H9 (cell line): ENCODE measurements at regions not wholly inside any gene's neighbourhood (a gene's known extent, or its start where the extent isn't known, plus 50 kb on each side); places are given as distances from the start of the nearest gene placed in this dataset.

Experiments used
- DNase-seq: peaks from one replicate; pipeline ENCODE4 v3.0.0-alpha.2; 2017
- H2AFZ ChIP-seq: one replicate; pipeline ENCODE4 v1.6.1; 2013; ENCODE audit warnings: mild to moderate bottlenecking, low read length, control low read depth, moderate library complexity
- H2AK5ac ChIP-seq: 2 replicates; pipeline ENCODE4 v1.6.1; 2013; ENCODE audit warnings: low read length, control low read depth, mixed read lengths; ENCODE audit not compliant: insufficient read length
- H2BK120ac ChIP-seq: one replicate; pipeline ENCODE4 v1.6.1; 2013; ENCODE audit warnings: low read depth, mild to moderate bottlenecking, low read length, control low read depth, inconsistent platforms; ENCODE audit not compliant: poor library complexity, severe bottlenecking
- H2BK12ac ChIP-seq: 2 replicates; pipeline ENCODE4 v1.6.1; 2013; ENCODE audit warnings: low read length, control low read depth, mixed read lengths, low read depth; ENCODE audit not compliant: insufficient read length
- H2BK15ac ChIP-seq: 2 replicates; pipeline ENCODE4 v1.6.1; 2013; ENCODE audit warnings: low read depth, low read length, control low read depth
- H2BK20ac ChIP-seq: one replicate; pipeline ENCODE4 v1.6.1; 2013; ENCODE audit warnings: low read depth, mild to moderate bottlenecking, low read length, control low read depth, inconsistent platforms; ENCODE audit not compliant: poor library complexity, severe bottlenecking
- H2BK5ac ChIP-seq: 2 replicates; pipeline ENCODE4 v1.6.1; 2013; ENCODE audit warnings: low read length, control low read depth, mixed read lengths; ENCODE audit not compliant: insufficient read length
- H3K14ac ChIP-seq: 2 replicates; pipeline ENCODE4 v1.6.1; 2013; ENCODE audit warnings: low read length, control low read depth; ENCODE audit not compliant: insufficient read depth
- H3K18ac ChIP-seq: 2 replicates; pipeline ENCODE4 v1.6.1; 2013; ENCODE audit warnings: low read depth, mild to moderate bottlenecking, mixed read lengths, low read length, control low read depth; ENCODE audit not compliant: insufficient read length
- H3K23ac ChIP-seq: 2 replicates; pipeline ENCODE4 v1.6.1; 2013; ENCODE audit warnings: low read length, control low read depth, mixed read lengths, low read depth; ENCODE audit not compliant: insufficient read length
- H3K23me2 ChIP-seq: 2 replicates; pipeline ENCODE4 v1.6.1; 2013; ENCODE audit warnings: low read depth, mild to moderate bottlenecking, mixed read lengths, low read length, control low read depth; ENCODE audit not compliant: insufficient read length, poor library complexity, severe bottlenecking
- H3K27ac ChIP-seq: 2 replicates; pipeline ENCODE4 v1.5.1; 2013; ENCODE audit warnings: low read length, control low read depth, mixed read lengths, low read depth; ENCODE audit not compliant: insufficient read length
- H3K27me3 ChIP-seq: 2 replicates; pipeline ENCODE4 v1.6.1; 2013; ENCODE audit warnings: low read length, control low read depth, inconsistent platforms; ENCODE audit not compliant: insufficient read depth
- H3K4ac ChIP-seq: 2 replicates; pipeline ENCODE4 v1.6.1; 2013; ENCODE audit warnings: low read depth, mild to moderate bottlenecking, control low read depth, inconsistent platforms, low read length, moderate library complexity
- H3K4me1 ChIP-seq: 2 replicates; pipeline ENCODE4 v1.6.1; 2013; ENCODE audit warnings: low read length, control low read depth, inconsistent platforms; ENCODE audit not compliant: insufficient read depth
- H3K4me2 ChIP-seq: 2 replicates; pipeline ENCODE4 v1.6.1; 2013; ENCODE audit warnings: low read length, control low read depth, mixed read lengths; ENCODE audit not compliant: insufficient read length, insufficient read depth
- H3K56ac ChIP-seq: 2 replicates; pipeline ENCODE4 v1.6.1; 2013; ENCODE audit warnings: low read depth, mild to moderate bottlenecking, mixed read lengths, low read length, control low read depth; ENCODE audit not compliant: insufficient read length
- H3K79me1 ChIP-seq: 2 replicates; pipeline ENCODE4 v1.6.1; 2013; ENCODE audit warnings: low read depth, mild to moderate bottlenecking, moderate library complexity, low read length, control low read depth, inconsistent platforms; ENCODE audit not compliant: insufficient read depth, poor library complexity, severe bottlenecking
- H3K79me2 ChIP-seq: 2 replicates; pipeline ENCODE4 v1.6.1; 2013; ENCODE audit warnings: low read length, control low read depth, inconsistent platforms; ENCODE audit not compliant: insufficient read depth
- H3K9ac ChIP-seq: 2 replicates; pipeline ENCODE4 v1.6.1; 2013; ENCODE audit warnings: low read length, control low read depth, mixed read lengths; ENCODE audit not compliant: insufficient read length; ENCODE audit errors: extremely low read depth
- H3K9me3 ChIP-seq: one replicate; pipeline ENCODE4 v1.6.1; 2013; ENCODE audit warnings: low read depth, low read length, inconsistent platforms; ENCODE audit not compliant: control insufficient read depth
- H3T11ph ChIP-seq: one replicate; pipeline ENCODE4 v1.6.1; 2013; ENCODE audit warnings: mild to moderate bottlenecking, low read length, control low read depth, inconsistent platforms
- H4K20me1 ChIP-seq: one replicate; pipeline ENCODE4 v1.6.1; 2013; ENCODE audit not compliant: control insufficient read depth, insufficient read length, insufficient read depth
- H4K5ac ChIP-seq: 2 replicates; pipeline ENCODE4 v1.6.1; 2013; ENCODE audit warnings: low read depth, mild to moderate bottlenecking, mixed read lengths, low read length, control low read depth; ENCODE audit not compliant: insufficient read length
- H4K8ac ChIP-seq: replicated peaks from 2 replicates; pipeline ENCODE4 v1.6.1; 2013; ENCODE audit warnings: low read length, control low read depth, mixed read lengths, low read depth; ENCODE audit not compliant: insufficient read length
- H4K91ac ChIP-seq: 2 replicates; pipeline ENCODE4 v1.6.1; 2013; ENCODE audit warnings: low read depth, mild to moderate bottlenecking, moderate library complexity, mixed read lengths, low read length, control low read depth; ENCODE audit not compliant: insufficient read length
- H3K27ac Mint-ChIP-seq, 3 experiments: 2 replicates in 2 of 3; 3 replicates in 1 of 3; pipeline ENCODE4 v1.8.0; 2020 to 2021; ENCODE audit warnings: mixed read lengths in 3 of 3, mild to moderate bottlenecking in 1 of 3, moderate library complexity in 1 of 3
- H3K27me3 Mint-ChIP-seq: 2 replicates; pipeline ENCODE4 v1.8.0; 2021; ENCODE audit warnings: low read depth, mild to moderate bottlenecking, moderate library complexity, mixed read lengths
- H3K36me3 Mint-ChIP-seq, 3 experiments: 2 replicates in 2 of 3; 3 replicates in 1 of 3; pipeline ENCODE4 v1.8.0; 2020 to 2021; ENCODE audit warnings: low read depth in 3 of 3, mixed read lengths in 3 of 3; ENCODE audit not compliant: insufficient read depth in 1 of 3
- H3K4me1 Mint-ChIP-seq, 2 experiments: 2 replicates each; pipeline ENCODE4 v1.8.0; 2020; ENCODE audit warnings: mixed read lengths in 2 of 2
- H3K4me3 Mint-ChIP-seq, 2 experiments: 2 replicates in 1 of 2; 3 replicates in 1 of 2; pipeline ENCODE4 v1.8.0; 2020 to 2021; ENCODE audit warnings: mild to moderate bottlenecking in 2 of 2, mixed read lengths in 2 of 2, moderate library complexity in 1 of 2
- H3K9me3 Mint-ChIP-seq, 2 experiments: 2 replicates in 1 of 2; 3 replicates in 1 of 2; pipeline ENCODE4 v1.8.0; 2020; ENCODE audit warnings: mild to moderate bottlenecking in 2 of 2, mixed read lengths in 2 of 2, moderate library complexity in 1 of 2
- whole genome bisulfite sequencing: extraction: QIAGEN DNeasy Blood & Tissue Kit; methylation state at CpG from one replicate; pipeline ENCODE4 v1.1.7; 2013; ENCODE audit warnings: missing lambda C conversion rate, low lambda C conversion rate, mixed read lengths; ENCODE audit not compliant: insufficient read length; ENCODE audit errors: extremely low coverage; 5-methylcytosine and 5-hydroxymethylcytosine counted together
- TF ChIP-seq, protein P1 (sequence below): fragments of 200-600 bp; sonication (generic); conservative IDR thresholded peaks from 3 replicates; pipeline ENCODE4 v1.8.0; 2021; ENCODE audit warnings: antibody characterized with exemption, mild to moderate bottlenecking

DNA sequence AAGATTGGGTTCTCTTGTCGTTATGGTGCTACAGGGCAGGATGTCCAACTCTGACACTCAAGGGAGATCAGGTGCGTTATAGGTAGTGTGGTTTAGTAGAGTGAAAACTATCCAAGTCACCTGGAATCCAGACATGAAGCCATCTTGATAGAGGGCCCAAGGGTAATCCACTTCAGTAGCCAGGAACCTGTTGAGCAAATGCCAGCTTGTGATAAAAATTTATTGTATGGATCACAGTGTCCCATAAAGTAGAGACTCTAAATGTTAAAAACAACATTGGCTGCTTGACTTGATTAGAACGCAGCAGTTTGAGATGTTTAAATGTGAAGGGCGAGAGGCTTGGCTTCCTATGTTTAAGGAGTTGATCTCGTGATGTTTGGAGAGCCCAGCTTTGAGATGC lies 105.7 kb upstream of the GMDS start:
- Mint-ChIP-seq H3K4me1 (peaks cover 2 to 9% of the 10 kb centered on the region in 2 experiments; a peak in 3 of 4 replicates), H3K27ac (no peak overlapping the region; a peak in 1 of 7 replicates), H3K27me3 (no peaks in the 10 kb centered on the region), H3K9me3 (no peaks in the 10 kb centered on the region), H3K36me3 (no peaks in the 10 kb centered on the region), H3K4me3 (no peak overlapping the region)
- Histone ChIP-seq H2AK5ac (no peak overlapping the region), H3K23ac (no peak overlapping the region), H2BK5ac (no peak overlapping the region), H3K27ac (no peak overlapping the region), H3K79me2 (no peaks in the 10 kb centered on the region), H3K4ac (no peak overlapping the region), H3K79me1 (no peaks in the 10 kb centered on the region), H3K9ac (no peak overlapping the region), H4K8ac (no peak overlapping the region), H3K9me3 (no peaks in the 10 kb centered on the region), H3K4me1 (0 out of 2 replicates have a peak, but pooled peaks cover 2% of the 10 kb centered on the region), H2BK15ac (no peak overlapping the region), H3K27me3 (no peaks in the 10 kb centered on the region), H3K14ac (no peak overlapping the region), H2AFZ (no peak overlapping the region), H3K23me2 (no peaks in the 10 kb centered on the region), H2BK12ac (no peak overlapping the region), H3K4me2 (no peak overlapping the region), H3K18ac (no peak overlapping the region), H4K5ac (no peak overlapping the region), H4K20me1 (no peaks in the 10 kb centered on the region), H3T11ph (no peak overlapping the region), H2BK20ac (no peak overlapping the region), H2BK120ac (no peak overlapping the region), H3K56ac (no peak overlapping the region), H4K91ac (no peak overlapping the region)
- no CpG with 5 or more reads among the region's 5 CpGs for WGBS
- no peak for DNase-seq
- TF ChIP-seq, protein P1, sequence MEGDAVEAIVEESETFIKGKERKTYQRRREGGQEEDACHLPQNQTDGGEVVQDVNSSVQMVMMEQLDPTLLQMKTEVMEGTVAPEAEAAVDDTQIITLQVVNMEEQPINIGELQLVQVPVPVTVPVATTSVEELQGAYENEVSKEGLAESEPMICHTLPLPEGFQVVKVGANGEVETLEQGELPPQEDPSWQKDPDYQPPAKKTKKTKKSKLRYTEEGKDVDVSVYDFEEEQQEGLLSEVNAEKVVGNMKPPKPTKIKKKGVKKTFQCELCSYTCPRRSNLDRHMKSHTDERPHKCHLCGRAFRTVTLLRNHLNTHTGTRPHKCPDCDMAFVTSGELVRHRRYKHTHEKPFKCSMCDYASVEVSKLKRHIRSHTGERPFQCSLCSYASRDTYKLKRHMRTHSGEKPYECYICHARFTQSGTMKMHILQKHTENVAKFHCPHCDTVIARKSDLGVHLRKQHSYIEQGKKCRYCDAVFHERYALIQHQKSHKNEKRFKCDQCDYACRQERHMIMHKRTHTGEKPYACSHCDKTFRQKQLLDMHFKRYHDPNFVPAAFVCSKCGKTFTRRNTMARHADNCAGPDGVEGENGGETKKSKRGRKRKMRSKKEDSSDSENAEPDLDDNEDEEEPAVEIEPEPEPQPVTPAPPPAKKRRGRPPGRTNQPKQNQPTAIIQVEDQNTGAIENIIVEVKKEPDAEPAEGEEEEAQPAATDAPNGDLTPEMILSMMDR = no peak
